ENCODE measurements at regions not wholly inside any gene's neighbourhood (a gene's known extent, or its start where the extent isn't known, plus 50 kb on each side); places are given as distances from the start of the nearest gene placed in this dataset.

DNA sequence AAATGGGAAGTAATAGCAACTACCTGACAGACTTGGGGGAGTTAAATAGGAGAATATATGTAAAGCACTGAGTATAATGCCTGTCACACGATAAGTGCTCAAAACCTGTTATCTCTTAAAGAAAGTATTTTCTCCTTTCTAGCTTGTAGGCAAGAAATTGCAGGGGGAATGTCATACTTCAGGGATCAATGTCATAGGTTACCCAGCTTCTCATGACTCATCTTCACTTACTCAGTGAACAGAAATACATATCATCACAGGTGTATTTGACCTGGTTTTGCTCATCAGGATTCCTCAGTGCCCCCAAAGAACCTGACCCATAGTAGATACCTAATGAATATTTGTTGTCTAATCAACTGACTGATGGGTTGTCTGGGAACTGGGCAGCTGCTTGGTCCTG, 285.0 kb upstream of the ATP2B1 start:
- Histone ChIP-seq H3K4me3 (no peak overlapping the region), H3K27me3 (no peaks in the 10 kb centered on the region), H3K36me3 (no peaks in the 10 kb centered on the region), H3K4me1 (peaks cover 0 to 6% (median 0%) of the 10 kb centered on the region in 4 donors), H3K27ac (no peak overlapping the region), H3K9me3 (no peaks in the 10 kb centered on the region)
- 97% methylated on average over 1 of the region's 1 CpG; no CpG with 5 or more reads in 1 of the 2 donors for WGBS, 2 donors (ENCODE audit: low coverage in 1 of 2)
- no peak for TF ChIP-seq POLR2AphosphoS5 (IDR thresholded peaks at IDR 0.05)
- no peak for TF ChIP-seq EP300 (IDR thresholded peaks at IDR 0.05; ENCODE audit: low read depth)
- TF ChIP-seq, protein P1, sequence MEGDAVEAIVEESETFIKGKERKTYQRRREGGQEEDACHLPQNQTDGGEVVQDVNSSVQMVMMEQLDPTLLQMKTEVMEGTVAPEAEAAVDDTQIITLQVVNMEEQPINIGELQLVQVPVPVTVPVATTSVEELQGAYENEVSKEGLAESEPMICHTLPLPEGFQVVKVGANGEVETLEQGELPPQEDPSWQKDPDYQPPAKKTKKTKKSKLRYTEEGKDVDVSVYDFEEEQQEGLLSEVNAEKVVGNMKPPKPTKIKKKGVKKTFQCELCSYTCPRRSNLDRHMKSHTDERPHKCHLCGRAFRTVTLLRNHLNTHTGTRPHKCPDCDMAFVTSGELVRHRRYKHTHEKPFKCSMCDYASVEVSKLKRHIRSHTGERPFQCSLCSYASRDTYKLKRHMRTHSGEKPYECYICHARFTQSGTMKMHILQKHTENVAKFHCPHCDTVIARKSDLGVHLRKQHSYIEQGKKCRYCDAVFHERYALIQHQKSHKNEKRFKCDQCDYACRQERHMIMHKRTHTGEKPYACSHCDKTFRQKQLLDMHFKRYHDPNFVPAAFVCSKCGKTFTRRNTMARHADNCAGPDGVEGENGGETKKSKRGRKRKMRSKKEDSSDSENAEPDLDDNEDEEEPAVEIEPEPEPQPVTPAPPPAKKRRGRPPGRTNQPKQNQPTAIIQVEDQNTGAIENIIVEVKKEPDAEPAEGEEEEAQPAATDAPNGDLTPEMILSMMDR (IDR thresholded peaks at IDR 0.05): no peak
- no peak for TF ChIP-seq POLR2A (IDR thresholded peaks at IDR 0.05)
- in situ Hi-C loops (cut with MboI; ENCODE audit: low pct_ligation_motif_present in 1 of 4, low pct_unique_long_range_greater_than_20kb in 1 of 4, low sequenced_read_pairs in 3 of 4) (loop anchor here in 1 of 4 donors (25.0 kb wide), 1 partner anchor 431 kb away; no protein-coding TSS in a partner anchor), intact Hi-C loops (cut with DNase I; ENCODE audit: low total_unique reads) (no loop called here)
- no peak for DNase-seq

DNA sequence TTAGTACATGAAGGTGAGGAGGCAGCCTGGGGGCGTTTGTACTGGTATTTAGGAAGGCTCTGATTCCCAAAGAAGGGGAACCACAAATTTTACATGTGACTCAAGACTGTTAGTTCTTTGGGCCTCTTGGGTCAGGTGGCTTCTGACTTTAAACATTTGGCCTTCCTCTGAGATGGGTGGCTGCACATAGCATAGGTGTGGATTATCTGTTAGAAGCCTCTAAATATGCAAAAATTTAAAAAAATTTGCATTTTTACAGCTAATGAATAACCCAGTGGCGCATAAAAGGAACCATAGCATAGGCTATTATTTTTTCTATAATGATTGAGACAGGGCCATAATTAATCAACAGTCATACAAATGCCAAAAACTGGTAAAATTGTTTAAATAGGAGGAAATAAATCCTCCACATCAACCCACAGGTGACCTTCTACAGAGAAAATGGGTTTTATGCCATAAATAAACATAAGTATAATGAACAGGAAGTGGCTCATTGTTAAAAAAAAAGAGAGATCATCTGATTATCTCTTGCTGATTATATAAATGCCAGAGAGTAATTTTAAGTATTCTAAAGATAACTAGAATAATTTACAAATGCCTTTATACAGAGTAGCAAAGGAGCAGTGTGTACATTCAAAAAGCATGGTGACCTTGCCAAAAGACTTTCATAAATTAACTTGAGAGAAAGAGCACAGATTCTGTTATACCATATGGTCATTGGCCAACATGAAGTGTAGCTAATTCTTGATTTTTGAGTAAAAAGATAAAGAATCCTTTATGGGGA, 284.2 kb upstream of the ATP2B1 start:
- in situ Hi-C loops (cut with MboI; ENCODE audit: low pct_ligation_motif_present in 1 of 4, low pct_unique_long_range_greater_than_20kb in 1 of 4, low sequenced_read_pairs in 3 of 4) (loop anchor here in 1 of 4 donors (25.0 kb wide), 1 partner anchor 431 kb away; no protein-coding TSS in a partner anchor), intact Hi-C loops (cut with DNase I; ENCODE audit: low total_unique reads) (no loop called here)
- TF ChIP-seq, protein P1 (IDR thresholded peaks at IDR 0.05): no peak
- TF ChIP-seq EP300 (IDR thresholded peaks at IDR 0.05; ENCODE audit: low read depth) (no peak), POLR2A (IDR thresholded peaks at IDR 0.05) (no peak), POLR2AphosphoS5 (IDR thresholded peaks at IDR 0.05) (no peak)
- Histone ChIP-seq H3K27ac (no peak overlapping the region), H3K36me3 (no peaks in the 10 kb centered on the region), H3K4me3 (no peak overlapping the region), H3K27me3 (no peaks in the 10 kb centered on the region), H3K9me3 (no peaks in the 10 kb centered on the region), H3K4me1 (peaks cover 0 to 6% (median 0%) of the 10 kb centered on the region in 4 donors)
- no peak for DNase-seq
- WGBS, 2 donors (ENCODE audit: low coverage in 1 of 2): 73 to 75% methylated on average over 2 of the region's 2 CpGs

DNA sequence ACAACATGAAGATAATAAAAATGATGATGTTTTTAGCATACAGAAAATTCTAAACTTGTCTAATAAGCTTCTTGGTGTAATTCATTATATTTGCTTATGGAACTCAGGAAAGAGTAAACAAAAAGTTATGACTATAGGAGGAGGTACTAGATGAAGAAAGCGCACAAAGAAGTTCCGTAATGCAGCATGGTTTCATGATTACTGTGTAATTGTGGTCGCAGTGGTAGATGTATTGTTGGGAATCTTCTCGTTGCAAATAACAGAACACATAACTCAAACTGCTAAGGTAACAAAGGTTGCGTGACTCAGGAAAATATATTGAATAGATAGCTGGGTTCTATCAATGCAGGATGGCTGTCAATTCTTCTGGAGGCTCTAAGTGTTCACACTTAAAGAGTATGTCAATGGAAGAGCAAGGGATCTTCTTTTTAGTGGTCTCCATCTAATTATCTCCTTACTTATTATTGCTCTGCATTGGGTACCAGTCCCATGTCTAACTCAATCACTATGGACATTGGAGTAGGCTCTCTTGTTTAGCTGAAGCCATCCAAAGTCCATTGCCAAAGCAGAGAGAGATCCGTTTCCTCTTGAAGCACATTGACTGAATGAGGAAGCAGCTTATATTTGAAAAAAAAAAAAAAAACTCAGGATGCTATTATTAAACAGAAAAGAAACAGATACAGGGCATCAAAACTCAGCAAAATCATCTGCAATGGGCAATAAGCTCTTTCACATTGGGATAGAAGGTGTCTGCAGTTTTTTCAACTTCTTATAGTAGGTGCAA, 283.4 kb upstream of the ATP2B1 start:
- no peak for DNase-seq
- Histone ChIP-seq H3K27me3 (no peaks in the 10 kb centered on the region), H3K9me3 (no peaks in the 10 kb centered on the region), H3K4me3 (no peak overlapping the region), H3K4me1 (peaks cover 0 to 6% (median 0%) of the 10 kb centered on the region in 4 donors), H3K27ac (no peak overlapping the region), H3K36me3 (no peaks in the 10 kb centered on the region)
- intact Hi-C loops (cut with DNase I; ENCODE audit: low total_unique reads) (no loop called here), in situ Hi-C loops (cut with MboI; ENCODE audit: low pct_ligation_motif_present in 1 of 4, low pct_unique_long_range_greater_than_20kb in 1 of 4, low sequenced_read_pairs in 3 of 4) (loop anchor here in 1 of 4 donors (25.0 kb wide), 1 partner anchor 430 kb away; no protein-coding TSS in a partner anchor)
- no peak for TF ChIP-seq EP300 (IDR thresholded peaks at IDR 0.05; ENCODE audit: low read depth)
- no peak for TF ChIP-seq POLR2A (IDR thresholded peaks at IDR 0.05)
- TF ChIP-seq, protein P1 (IDR thresholded peaks at IDR 0.05): no peak
- TF ChIP-seq POLR2AphosphoS5 (IDR thresholded peaks at IDR 0.05): no peak
- WGBS, 2 donors (ENCODE audit: low coverage in 1 of 2): 78 to 83% methylated on average over 6 of the region's 6 CpGs

All from transverse colon (tissue), 4 donors.